T1000 (cell line): ENCODE measurements at regions not wholly inside any gene's neighbourhood (a gene's known extent, or its start where the extent isn't known, plus 50 kb on each side); places are given as distances from the start of the nearest gene placed in this dataset.
"Not testable (repeated sequence)": the region's sequence is repeated elsewhere in the genome, so short reads cannot be mapped to it uniquely, and the experiment has no call there.

ENCODE experiments used
- DNase-seq: peaks from one replicate; lab custom pipeline; 2025; ENCODE audit warnings: mixed read lengths; lab: John Stamatoyannopoulos, UW

DNA sequence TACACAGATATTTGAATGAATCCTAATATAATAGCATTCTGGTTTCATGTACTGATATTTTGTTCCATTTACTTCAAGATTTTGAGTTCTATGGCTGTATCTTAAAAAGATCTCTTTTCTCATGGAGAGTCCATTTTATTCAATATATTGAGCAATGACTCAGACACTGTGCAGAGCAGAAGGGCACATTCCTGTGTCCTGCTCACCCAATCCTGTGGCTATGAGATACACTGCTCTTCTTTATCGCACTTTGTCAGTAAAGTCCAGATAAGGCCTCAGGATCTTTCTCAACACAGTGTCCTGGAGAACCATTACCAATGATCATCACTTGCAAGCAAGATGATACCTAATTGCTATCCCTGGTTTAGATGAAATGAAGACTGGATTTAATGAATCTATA is 155.0 kb downstream of the CYSLTR2 start:
- DNase-seq = no peak

DNA sequence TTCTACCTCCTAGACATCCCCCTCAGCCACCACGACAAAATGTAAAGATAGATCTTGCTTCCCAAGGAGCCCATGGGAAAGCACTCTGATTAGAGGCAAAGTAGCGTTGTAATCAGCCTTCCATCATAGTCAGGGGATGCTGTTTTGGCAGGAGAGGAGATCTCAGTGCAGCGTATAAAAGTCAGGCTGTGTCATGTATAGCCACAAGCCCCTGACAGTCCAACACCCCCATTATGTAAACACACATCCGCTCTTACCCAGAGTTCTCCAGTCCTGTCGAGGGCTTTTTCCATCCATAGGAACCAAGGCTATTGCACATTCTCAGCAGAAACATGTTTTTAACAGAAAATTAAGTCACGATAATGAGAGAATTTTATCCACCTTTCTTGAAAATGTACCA is 156.3 kb downstream of the CYSLTR2 start:
- no peak for DNase-seq

GRCh38 chr13:48813518-48813917 is 159.8 kb downstream of the CYSLTR2 start:
- DNase-seq = no peak

DNA sequence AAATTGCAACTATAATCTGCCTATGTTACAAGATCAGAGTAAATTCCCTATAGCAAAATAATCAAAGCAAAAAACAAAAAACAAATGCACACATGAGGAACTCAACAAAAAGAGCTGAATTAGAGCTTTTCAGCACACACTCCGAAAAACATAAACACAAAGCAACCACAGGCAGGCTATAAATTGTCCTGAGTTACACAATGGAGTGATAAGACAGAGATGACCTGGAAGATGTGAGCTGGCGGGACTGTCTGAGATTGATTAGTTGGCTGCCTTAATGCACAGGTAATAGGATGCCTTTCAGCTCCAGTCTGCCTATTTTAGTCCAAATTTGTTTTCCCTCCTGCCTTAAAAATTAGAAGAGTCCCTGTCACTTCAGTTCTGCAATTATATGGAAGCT is 159.0 kb upstream of the FNDC3A start:
- no peak for DNase-seq

- DNase-seq = no peak
Measured at GRCh38 chr13:48817166-48817802, 158.4 kb upstream of the FNDC3A start.

DNA sequence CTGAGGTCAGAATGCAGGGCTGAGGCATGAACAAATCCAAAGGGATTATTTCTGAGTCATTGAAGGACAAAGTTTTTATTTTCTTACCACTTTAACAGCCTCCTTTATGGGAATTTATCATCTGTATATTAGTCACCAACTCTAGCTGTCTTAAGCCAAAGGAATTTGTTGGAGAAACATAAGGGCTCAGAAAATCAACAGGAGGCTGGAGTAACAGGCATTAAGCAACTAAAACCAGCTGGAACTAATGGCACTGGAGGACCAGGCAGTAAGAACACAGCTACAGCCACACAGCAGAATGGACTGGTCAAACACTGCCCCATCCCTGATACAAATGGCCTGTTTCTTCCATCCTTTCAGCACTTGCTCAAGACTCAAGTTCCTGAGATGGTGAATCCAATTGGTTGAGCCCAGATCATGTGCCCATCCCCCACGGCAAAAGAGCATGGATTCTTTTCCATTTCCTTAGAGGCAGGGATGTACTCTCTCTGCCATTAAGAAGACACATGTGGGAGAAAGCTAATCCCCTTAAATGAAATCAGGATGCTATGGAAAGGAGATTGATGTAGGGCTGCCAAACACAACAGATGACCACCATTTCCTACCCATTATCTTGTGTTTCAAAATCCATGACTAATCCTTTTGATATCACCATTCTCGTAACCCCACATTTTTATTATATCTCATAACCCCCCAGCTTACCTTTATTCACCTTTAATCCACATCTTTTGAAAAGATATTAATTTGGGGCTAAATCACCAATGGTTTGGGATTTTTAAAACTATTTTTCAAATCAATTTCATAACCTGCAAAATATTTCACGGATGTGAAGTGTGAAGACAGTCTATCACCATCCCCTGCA is 157.0 kb upstream of the FNDC3A start:
- DNase-seq = no peak

- no peak for DNase-seq
Measured at GRCh38 chr13:48819376-48819775, 156.3 kb upstream of the FNDC3A start.

DNA sequence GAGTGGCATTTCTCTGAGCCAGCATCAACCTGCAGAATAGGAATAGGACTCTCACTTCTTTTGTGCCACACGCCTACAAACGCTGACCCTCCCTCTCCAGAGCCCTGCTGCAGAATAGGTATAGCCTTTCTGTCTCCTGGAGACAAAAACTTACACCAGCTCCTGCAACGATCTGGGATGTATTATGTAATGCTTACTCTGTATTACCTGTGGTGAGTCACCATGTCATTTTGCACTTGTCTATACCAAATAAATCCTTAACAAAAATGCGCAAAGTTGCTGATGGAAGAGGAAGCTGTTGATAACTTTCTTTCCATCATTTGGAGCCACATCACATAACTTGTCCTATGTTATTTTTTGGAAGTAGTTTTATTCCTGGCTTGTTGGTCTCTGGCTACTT is 155.8 kb upstream of the FNDC3A start:
- DNase-seq = no peak

GRCh38 chr13:48823526-48823925 is 152.2 kb upstream of the FNDC3A start:
- not testable (repeated sequence) for DNase-seq

DNA sequence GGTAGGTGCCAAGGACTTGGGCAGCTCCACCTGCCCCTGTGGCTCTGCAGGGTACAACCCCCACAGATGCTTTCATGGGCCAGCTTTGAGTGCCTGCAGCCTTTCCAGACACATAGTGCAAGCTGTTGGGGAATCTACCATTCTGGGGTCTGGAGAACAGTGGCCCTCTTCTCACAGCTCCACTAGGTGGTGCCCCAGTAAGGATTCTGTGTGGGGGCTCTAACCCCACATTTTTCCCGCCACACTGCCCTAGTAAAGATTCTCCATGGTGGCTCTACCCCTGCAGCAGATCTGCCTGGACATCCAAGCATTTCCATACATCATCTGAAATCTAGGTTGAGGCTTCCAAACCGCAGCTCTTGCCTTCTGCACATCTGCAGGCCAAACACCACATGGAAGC is 149.7 kb upstream of the FNDC3A start:
- no peak for DNase-seq

DNA sequence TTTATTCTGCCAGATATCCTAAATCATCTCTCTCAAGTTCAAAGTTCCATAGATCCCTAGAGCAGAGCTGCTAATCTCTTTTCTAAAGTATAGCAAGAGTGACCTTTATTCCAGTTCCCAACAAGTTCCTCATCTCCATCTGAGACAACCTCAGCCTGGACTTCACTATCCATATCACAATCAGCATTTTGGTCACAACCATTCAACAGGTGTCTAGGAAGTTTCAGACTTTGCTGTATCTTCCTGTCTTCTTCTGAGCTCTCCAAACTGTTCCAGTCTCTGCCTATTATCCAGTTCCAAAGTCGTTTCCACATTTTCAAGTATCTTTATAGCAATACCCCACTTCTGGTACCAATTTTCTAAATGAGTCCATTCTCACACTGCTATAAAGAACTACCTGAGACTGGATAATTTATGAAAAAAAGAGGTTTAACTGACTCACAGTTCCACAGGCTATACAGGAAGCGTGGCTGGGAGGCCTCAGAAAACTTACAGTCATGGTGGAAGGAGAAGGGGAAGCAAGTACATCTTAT is 148.7 kb upstream of the FNDC3A start:
- not testable (repeated sequence) for DNase-seq

GRCh38 chr13:48827709-48828108 is 148.0 kb upstream of the FNDC3A start:
- no peak for DNase-seq

GRCh38 chr13:48828962-48829411 is 146.7 kb upstream of the FNDC3A start:
- no peak for DNase-seq

DNA sequence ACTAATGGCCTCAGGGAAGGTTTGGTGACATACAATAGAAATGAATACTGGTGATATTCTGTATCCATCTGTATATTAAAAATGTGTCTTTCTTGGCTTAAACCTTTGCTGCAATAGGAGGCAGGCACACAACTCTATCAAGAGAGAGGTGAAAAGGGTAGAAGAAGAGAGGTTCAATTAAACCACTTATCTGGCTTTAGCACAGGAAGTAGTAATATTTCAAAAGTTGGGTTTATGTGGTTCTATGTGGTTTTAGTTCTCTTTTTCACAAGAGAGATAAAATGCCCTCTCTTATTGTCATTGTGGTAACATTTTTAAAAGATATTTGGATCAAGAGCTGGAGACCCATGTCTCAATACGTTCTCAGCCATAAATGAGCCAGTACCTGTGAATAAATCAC is 146.2 kb upstream of the FNDC3A start:
- no peak for DNase-seq

GRCh38 chr13:48831248-48831647 is 144.5 kb upstream of the FNDC3A start:
- no peak for DNase-seq

GRCh38 chr13:48833412-48833811 is 142.3 kb upstream of the FNDC3A start:
- no peak for DNase-seq

DNA sequence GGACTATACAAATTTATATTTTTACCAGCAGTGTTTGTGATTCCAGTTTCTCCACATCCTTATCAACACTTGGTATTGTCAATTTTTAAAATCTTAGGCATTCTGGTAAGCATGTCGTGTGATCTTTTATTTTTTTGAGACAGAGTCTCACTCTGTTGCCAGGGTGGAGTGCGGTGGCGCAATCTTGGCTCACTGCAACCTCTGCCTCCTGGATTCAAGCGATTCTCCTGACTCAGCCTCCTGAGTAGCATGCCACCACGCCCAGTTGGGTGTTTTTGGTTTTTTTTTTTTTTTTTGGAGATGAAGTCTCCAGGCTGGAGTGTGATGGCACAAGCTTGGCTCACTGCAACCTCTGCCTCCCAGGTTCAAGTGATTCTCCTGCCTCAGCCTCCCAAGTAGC is 140.4 kb upstream of the FNDC3A start:
- not testable (repeated sequence) for DNase-seq

DNA sequence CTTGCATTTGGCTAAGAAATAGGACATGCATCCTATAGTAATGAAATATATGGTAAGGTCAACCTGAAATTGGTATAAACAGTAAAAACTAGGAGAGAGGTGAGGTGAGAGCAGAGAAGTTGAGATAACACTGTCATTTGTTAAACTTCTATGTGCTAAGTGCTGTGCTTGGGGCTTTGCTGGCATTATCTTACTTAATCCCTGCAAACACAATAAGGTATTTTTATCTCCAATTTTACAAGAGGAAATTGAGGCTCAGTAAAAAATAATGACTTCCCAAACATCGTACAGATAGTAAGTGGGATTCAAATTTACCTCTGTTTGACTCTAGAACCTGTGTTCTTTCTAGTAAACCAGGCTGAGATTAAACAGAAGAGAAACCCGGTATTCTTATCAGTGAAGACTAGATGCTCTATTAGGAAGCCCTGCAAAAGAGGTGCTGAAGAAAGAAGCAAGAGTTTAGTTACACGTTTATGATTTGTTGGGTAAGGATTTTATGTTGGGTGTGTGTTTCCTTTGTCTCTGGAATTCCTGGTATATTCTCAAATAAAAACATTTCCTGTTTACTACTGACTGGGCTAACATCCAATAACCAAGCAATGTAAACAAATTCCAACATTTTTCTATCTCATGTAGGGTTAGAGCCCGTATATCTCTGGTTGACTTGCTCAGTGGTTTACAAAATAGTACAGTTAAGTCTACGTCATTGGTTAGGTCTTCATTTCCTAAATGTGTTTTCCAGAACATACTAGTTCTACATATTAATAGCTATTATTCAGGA is 137.3 kb upstream of the FNDC3A start:
- no peak for DNase-seq

DNA sequence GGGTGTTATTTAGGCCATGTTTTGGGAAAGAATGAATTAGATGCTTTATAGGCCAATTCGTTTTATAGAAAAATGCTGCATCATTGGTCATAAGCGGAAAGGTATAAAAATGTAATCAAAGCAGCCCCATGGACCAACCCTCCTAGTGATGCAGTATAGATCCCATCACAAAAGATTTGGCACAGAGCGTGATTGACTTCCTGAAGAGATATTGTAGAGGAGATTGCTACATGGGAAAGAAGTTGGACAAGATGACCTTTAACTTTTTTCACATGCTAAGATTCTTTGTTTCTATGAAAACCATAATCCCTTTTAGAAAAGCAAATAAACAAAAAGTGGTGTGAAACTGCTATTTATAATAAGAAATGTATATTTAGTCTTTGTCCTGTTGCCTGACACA is 136.5 kb upstream of the FNDC3A start:
- DNase-seq = no peak

- DNase-seq = no peak
Measured at GRCh38 chr13:48840366-48840765, 135.3 kb upstream of the FNDC3A start.

GRCh38 chr13:48842316-48842715 is 133.4 kb upstream of the FNDC3A start:
- no peak for DNase-seq

DNA sequence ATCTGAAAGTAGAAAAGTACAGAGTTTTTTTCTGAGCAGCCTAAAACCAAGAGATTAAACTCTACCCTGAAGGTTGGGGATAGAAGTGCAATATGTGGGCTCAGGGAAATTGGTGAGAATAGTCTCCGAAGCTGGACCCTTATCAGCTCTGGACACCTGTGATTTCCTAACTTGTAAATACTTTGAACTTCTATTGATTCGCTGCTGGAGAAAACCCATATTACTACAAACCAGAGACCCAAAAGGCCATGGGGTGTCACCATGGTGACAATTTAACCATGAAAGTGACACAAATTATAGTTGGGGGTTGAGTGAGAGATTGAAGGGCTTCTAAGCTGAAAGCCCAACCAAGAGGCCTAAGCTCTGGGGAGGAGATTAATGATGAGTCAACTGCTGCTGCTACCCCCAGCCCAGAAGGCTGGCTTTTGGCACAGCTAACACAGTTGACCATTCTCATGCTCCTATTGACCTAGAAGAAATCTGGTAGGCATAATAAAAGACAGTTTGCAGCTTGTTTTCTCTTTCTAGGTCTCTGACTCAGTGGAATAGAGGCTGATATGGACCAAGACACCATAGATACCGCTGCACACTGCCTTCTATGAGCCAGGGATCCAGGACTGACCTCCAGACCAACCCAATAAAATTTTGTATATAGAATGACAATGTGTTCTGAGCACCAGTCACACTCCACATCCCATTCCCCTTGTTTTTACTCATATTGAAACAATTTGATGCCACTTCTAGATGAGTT is 131.9 kb upstream of the FNDC3A start:
- DNase-seq = no peak
